OCI-LY7 (cell line): ENCODE measurements at regions not wholly inside any gene's neighbourhood (a gene's known extent, or its start where the extent isn't known, plus 50 kb on each side); places are given as distances from the start of the nearest gene placed in this dataset.

Experiments used
- EZH2phosphoT487 ChIP-seq: fragments of 200-600 bp; sonication (generic); IDR thresholded peaks from 2 replicates; pipeline ENCODE4 v1.6.1; 2018; ENCODE audit warnings: low read depth, borderline replicate concordance, mild to moderate bottlenecking, mixed run types, antibody characterized with exemption, low read length, moderate library complexity, mixed read lengths
- TF ChIP-seq, protein P1 (sequence below): fragments of 200-600 bp; sonication (generic); conservative IDR thresholded peaks from 2 replicates; pipeline ENCODE4 v1.5.1; 2014; ENCODE audit warnings: mild to moderate bottlenecking, antibody characterized with exemption, low read length, moderate library complexity, mixed read lengths

DNA sequence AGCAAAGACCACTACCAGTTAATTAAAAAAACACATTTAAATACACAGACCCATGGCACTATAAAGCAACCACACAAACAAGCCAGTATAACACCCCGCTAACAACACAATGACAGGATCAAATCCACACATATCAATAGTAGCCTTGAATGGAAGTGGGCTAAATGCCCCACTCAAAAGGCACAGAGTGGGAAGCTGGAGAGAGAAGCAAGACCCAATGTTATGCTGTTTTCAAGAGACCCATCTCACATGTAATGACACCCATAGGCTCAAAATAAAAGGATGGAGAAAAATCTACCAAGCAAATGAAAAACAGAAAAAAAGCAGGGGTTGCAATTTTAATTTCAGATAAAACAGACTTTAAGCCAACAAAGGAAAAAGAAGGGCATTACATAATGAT, 125.4 kb upstream of the PTCHD4 start:
- TF ChIP-seq, protein P1, sequence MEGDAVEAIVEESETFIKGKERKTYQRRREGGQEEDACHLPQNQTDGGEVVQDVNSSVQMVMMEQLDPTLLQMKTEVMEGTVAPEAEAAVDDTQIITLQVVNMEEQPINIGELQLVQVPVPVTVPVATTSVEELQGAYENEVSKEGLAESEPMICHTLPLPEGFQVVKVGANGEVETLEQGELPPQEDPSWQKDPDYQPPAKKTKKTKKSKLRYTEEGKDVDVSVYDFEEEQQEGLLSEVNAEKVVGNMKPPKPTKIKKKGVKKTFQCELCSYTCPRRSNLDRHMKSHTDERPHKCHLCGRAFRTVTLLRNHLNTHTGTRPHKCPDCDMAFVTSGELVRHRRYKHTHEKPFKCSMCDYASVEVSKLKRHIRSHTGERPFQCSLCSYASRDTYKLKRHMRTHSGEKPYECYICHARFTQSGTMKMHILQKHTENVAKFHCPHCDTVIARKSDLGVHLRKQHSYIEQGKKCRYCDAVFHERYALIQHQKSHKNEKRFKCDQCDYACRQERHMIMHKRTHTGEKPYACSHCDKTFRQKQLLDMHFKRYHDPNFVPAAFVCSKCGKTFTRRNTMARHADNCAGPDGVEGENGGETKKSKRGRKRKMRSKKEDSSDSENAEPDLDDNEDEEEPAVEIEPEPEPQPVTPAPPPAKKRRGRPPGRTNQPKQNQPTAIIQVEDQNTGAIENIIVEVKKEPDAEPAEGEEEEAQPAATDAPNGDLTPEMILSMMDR, result no peak
- no peak for TF ChIP-seq EZH2phosphoT487
